Karpas-422 (cell line): ENCODE measurements at regions not wholly inside any gene's neighbourhood (a gene's known extent, or its start where the extent isn't known, plus 50 kb on each side); places are given as distances from the start of the nearest gene placed in this dataset.
"Not testable (repeated sequence)": the region's sequence is repeated elsewhere in the genome, so short reads cannot be mapped to it uniquely, and the experiment has no call there.

Experiments
- DNase-seq: peaks from one replicate; pipeline ENCODE4 v3.0.0-alpha.2; 2015
- H2AFZ ChIP-seq: fragments of 200-600 bp; sonication (generic); 2 replicates; pipeline ENCODE4 v1.6.1; 2014; ENCODE audit warnings: antibody characterized with exemption, low read length, mixed read lengths
- H3K27ac ChIP-seq: fragments of 200-600 bp; sonication (generic); 2 replicates; pipeline ENCODE4 v1.5.1; 2014; ENCODE audit warnings: mild to moderate bottlenecking, low read length, moderate library complexity
- H3K27me3 ChIP-seq: fragments of 200-600 bp; sonication (generic); 2 replicates; pipeline ENCODE4 v1.6.1; 2014; ENCODE audit warnings: low read length, mixed read lengths
- H3K36me3 ChIP-seq: fragments of 200-600 bp; sonication (generic); 2 replicates; pipeline ENCODE4 v1.6.1; 2014; ENCODE audit warnings: low read length, mixed read lengths; ENCODE audit not compliant: insufficient read depth
- H3K4me1 ChIP-seq: fragments of 200-600 bp; sonication (generic); 2 replicates; pipeline ENCODE4 v1.6.1; 2014; ENCODE audit warnings: mild to moderate bottlenecking, low read length, mixed read lengths
- H3K4me2 ChIP-seq: fragments of 200-600 bp; sonication (generic); 2 replicates; pipeline ENCODE4 v1.6.1; 2014; ENCODE audit warnings: low read length, low read depth, mild to moderate bottlenecking; ENCODE audit not compliant: poor library complexity, severe bottlenecking
- H3K4me3 ChIP-seq: fragments of 200-600 bp; sonication (generic); 2 replicates; pipeline ENCODE4 v1.5.1; 2014; ENCODE audit warnings: mild to moderate bottlenecking, antibody characterized with exemption, low read length, mixed read lengths
- H3K79me2 ChIP-seq: fragments of 200-600 bp; sonication (generic); 2 replicates; pipeline ENCODE4 v1.6.1; 2014; ENCODE audit warnings: mild to moderate bottlenecking, low read length, mixed read lengths
- H3K9ac ChIP-seq: fragments of 200-600 bp; sonication (generic); 2 replicates; pipeline ENCODE4 v1.6.0; 2014; ENCODE audit warnings: low read length
- H3K9me2 ChIP-seq: fragments of 200-600 bp; sonication (generic), shearing (Covaris generic); replicated peaks from 2 replicates; pipeline ENCODE4 v1.6.0; 2014; ENCODE audit warnings: mild to moderate bottlenecking, low read length, moderate library complexity; ENCODE audit not compliant: insufficient read depth
- H3K9me3 ChIP-seq: fragments of 300-700, 200-600 bp; sonication (generic); 2 replicates; pipeline ENCODE4 v1.6.1; 2014; ENCODE audit warnings: low read length, mixed read lengths
- H4K20me1 ChIP-seq: fragments of 200-600 bp; sonication (generic); 2 replicates; pipeline ENCODE4 v1.6.1; 2014; ENCODE audit warnings: mild to moderate bottlenecking, antibody characterized with exemption, low read length, low read depth; ENCODE audit not compliant: insufficient read depth

GRCh38 chr1:761791-762190 is 75.3 kb upstream of the OR4F16 start:
- not testable (repeated sequence) for H3K4me3 ChIP-seq, H4K20me1 ChIP-seq, H3K27me3 ChIP-seq, H3K9me3 ChIP-seq, H3K4me2 ChIP-seq, H3K4me1 ChIP-seq, DNase-seq, H3K9me2 ChIP-seq, H3K9ac ChIP-seq, H3K27ac ChIP-seq, H3K36me3 ChIP-seq, H3K79me2 ChIP-seq, H2AFZ ChIP-seq

GRCh38 chr1:771449-771848 is 85.0 kb upstream of the OR4F16 start:
- not testable (repeated sequence) for H3K4me2 ChIP-seq, DNase-seq, H3K4me3 ChIP-seq, H4K20me1 ChIP-seq, H3K27me3 ChIP-seq, H3K9ac ChIP-seq, H3K27ac ChIP-seq, H3K9me3 ChIP-seq, H3K36me3 ChIP-seq, H3K9me2 ChIP-seq, H3K79me2 ChIP-seq, H2AFZ ChIP-seq, H3K4me1 ChIP-seq

- peak; percentile 9 for DNase-seq
- not testable (repeated sequence) for H3K27ac ChIP-seq, H3K36me3 ChIP-seq, H3K9me2 ChIP-seq, H3K9me3 ChIP-seq, H4K20me1 ChIP-seq, H3K4me1 ChIP-seq, H3K27me3 ChIP-seq, H2AFZ ChIP-seq
- peak overlapping the region; percentile 69 for H3K9ac ChIP-seq
- peak overlapping the region; percentile 76 for H3K4me2 ChIP-seq
- H3K4me3 ChIP-seq: peak overlapping the region; percentile 79
- H3K79me2 ChIP-seq: peaks cover 30% of the 10 kb centered on the region
These were observed 91.2 kb upstream of the OR4F16 start for GRCh38 chr1:777480-778180.

GRCh38 chr1:778451-779278 is 92.2 kb upstream of the OR4F16 start:
- H3K9ac ChIP-seq: peak overlapping the region; percentile 79
- not testable (repeated sequence) for H3K9me3 ChIP-seq, H3K27me3 ChIP-seq, H2AFZ ChIP-seq, H3K36me3 ChIP-seq, H4K20me1 ChIP-seq, H3K9me2 ChIP-seq, H3K4me1 ChIP-seq
- H3K79me2 ChIP-seq: peaks cover 33% of the 10 kb centered on the region
- H3K4me2 ChIP-seq: peak overlapping the region; percentile 76
- H3K27ac ChIP-seq: peak overlapping the region; percentile 61
- peak overlapping the region; percentile 79 for H3K4me3 ChIP-seq
- peak; percentile 99 for DNase-seq

- DNase-seq: peak; percentile 27
- peak overlapping the region; percentile 79 for H3K4me3 ChIP-seq
These were observed 93.2 kb upstream of the OR4F16 start for GRCh38 chr1:779621-780020.

GRCh38 chr1:788835-789234 is 102.4 kb upstream of the OR4F16 start:
- H3K9ac ChIP-seq: no peak overlapping the region
- no peak overlapping the region for H3K4me2 ChIP-seq
- no peak overlapping the region for H2AFZ ChIP-seq
- H3K79me2 ChIP-seq: peaks cover 7% of the 10 kb centered on the region
- H3K4me3 ChIP-seq: no peak overlapping the region
- H3K27me3 ChIP-seq: no peaks in the 10 kb centered on the region
- H3K9me3 ChIP-seq: peaks cover 7% of the 10 kb centered on the region
- DNase-seq: no peak
- no peak overlapping the region for H3K27ac ChIP-seq
- no peaks in the 10 kb centered on the region for H3K9me2 ChIP-seq
- no peaks in the 10 kb centered on the region for H3K36me3 ChIP-seq
- H4K20me1 ChIP-seq: no peaks in the 10 kb centered on the region
- H3K4me1 ChIP-seq: no peaks in the 10 kb centered on the region

More at GRCh38 chr1:779621-780020, 93.2 kb upstream of the OR4F16 start:
- not testable (repeated sequence) for H3K9me2 ChIP-seq, H3K4me1 ChIP-seq, H3K27me3 ChIP-seq, H3K36me3 ChIP-seq, H4K20me1 ChIP-seq, H3K9me3 ChIP-seq, H3K27ac ChIP-seq, H2AFZ ChIP-seq
- H3K9ac ChIP-seq: peak overlapping the region; percentile 79; the same call in 1 of the 2 replicates
- peaks cover 37% of the 10 kb centered on the region for H3K79me2 ChIP-seq
- H3K4me2 ChIP-seq: peak overlapping the region; percentile 57

GRCh38 chr1:789606-790005 is 103.2 kb upstream of the OR4F16 start:
- not testable (repeated sequence) for H3K4me1 ChIP-seq, DNase-seq, H3K36me3 ChIP-seq, H3K27me3 ChIP-seq, H3K4me2 ChIP-seq, H3K9ac ChIP-seq, H3K9me3 ChIP-seq, H3K9me2 ChIP-seq, H4K20me1 ChIP-seq, H3K4me3 ChIP-seq, H3K27ac ChIP-seq, H2AFZ ChIP-seq, H3K79me2 ChIP-seq

- H4K20me1 ChIP-seq, H3K9me2 ChIP-seq, H3K79me2 ChIP-seq, H3K27me3 ChIP-seq, H2AFZ ChIP-seq, H3K4me1 ChIP-seq, H3K9ac ChIP-seq, H3K9me3 ChIP-seq, H3K4me2 ChIP-seq, DNase-seq, H3K36me3 ChIP-seq, H3K27ac ChIP-seq, H3K4me3 ChIP-seq: not testable (repeated sequence)
These were observed 104.0 kb upstream of the OR4F16 start for GRCh38 chr1:790388-790930.
